ENCODE measurements at regions not wholly inside any gene's neighbourhood (a gene's known extent, or its start where the extent isn't known, plus 50 kb on each side); places are given as distances from the start of the nearest gene placed in this dataset.

DNA sequence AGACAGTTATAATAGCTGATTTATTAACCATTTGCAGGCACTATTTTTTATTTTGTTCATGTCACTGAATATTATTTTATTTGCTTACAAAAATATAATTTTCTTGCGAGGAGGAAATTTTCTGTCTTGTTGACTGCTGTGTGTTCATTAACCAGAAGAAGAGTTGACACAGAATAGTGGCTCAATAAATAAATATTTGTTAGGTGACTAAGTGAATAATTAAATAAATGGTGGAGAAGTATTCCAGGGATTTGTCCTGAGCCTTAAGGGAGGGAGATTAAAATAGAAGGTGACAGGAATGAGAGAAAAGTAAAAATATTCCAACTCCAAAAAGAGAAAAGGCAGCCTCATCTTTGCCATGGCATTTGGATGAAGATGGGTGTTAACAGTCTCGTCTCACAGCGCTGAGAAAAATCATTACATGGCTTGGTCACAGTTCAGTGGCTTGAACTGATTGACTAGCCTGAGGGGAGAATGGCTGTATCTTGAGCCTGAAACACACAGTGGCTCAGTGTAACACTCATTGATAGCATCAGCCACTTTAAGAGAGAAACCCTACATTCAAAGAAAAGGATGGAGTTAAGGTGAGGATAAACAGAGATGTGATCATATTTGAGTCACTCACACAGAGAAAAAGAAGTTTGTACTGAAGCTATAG lies 449.9 kb upstream of the NAALADL2 start:
- no peak for TF ChIP-seq TCF4 (CRISPR knock-in tag; IDR thresholded peaks at IDR 0.05; ENCODE audit: borderline replicate concordance)
- no peak for TF ChIP-seq PATZ1 (CRISPR knock-in tag; IDR thresholded peaks at IDR 0.05; ENCODE audit: borderline replicate concordance)
